H7 (cell line): ENCODE measurements at regions not wholly inside any gene's neighbourhood (a gene's known extent, or its start where the extent isn't known, plus 50 kb on each side); places are given as distances from the start of the nearest gene placed in this dataset.
"Not testable (repeated sequence)": the region's sequence is repeated elsewhere in the genome, so short reads cannot be mapped to it uniquely, and the experiment has no call there.

Source experiments
- DNase-seq: peaks from one replicate; pipeline ENCODE4 v3.0.0; 2012
- H3K27me3 ChIP-seq: 2 replicates; pipeline ENCODE4 v1.6.0; 2011; ENCODE audit warnings: mild to moderate bottlenecking, low read length; ENCODE audit not compliant: control insufficient read depth, insufficient read depth
- H3K36me3 ChIP-seq: replicated peaks from 2 replicates; pipeline ENCODE4 v1.5.1; 2011; ENCODE audit warnings: low read length; ENCODE audit not compliant: control insufficient read depth, insufficient read depth
- H3K4me3 ChIP-seq: 2 replicates; pipeline ENCODE4 v1.5.1; 2011; ENCODE audit warnings: low read depth, mild to moderate bottlenecking, control low read depth, low read length, moderate library complexity; ENCODE audit not compliant: insufficient read depth

- DNase-seq: no peak
- no peaks in the 10 kb centered on the region for H3K36me3 ChIP-seq
- H3K27me3 ChIP-seq: no peaks in the 10 kb centered on the region
- no peak overlapping the region for H3K4me3 ChIP-seq
Measured at GRCh38 chr4:186953599-186954260, 230.1 kb upstream of the FAT1 start.

- H3K36me3 ChIP-seq: no peaks in the 10 kb centered on the region
- no peak overlapping the region for H3K4me3 ChIP-seq
- DNase-seq: no peak
- no peaks in the 10 kb centered on the region for H3K27me3 ChIP-seq
Measured at GRCh38 chr4:186954509-186954908, 230.9 kb upstream of the FAT1 start.

- Histone ChIP-seq H3K27me3 (no peaks in the 10 kb centered on the region), H3K4me3 (no peak overlapping the region), H3K36me3 (no peaks in the 10 kb centered on the region)
- DNase-seq: no peak
Measured at GRCh38 chr4:186954956-186955355, 231.3 kb upstream of the FAT1 start.

- H3K36me3 ChIP-seq: no peaks in the 10 kb centered on the region
- no peak overlapping the region for H3K4me3 ChIP-seq
- H3K27me3 ChIP-seq: no peaks in the 10 kb centered on the region
- DNase-seq: no peak
Measured at GRCh38 chr4:186957952-186958555, 234.4 kb upstream of the FAT1 start.

GRCh38 chr4:186958726-186959350, 235.2 kb upstream of the FAT1 start:
- H3K4me3 ChIP-seq: no peak overlapping the region
- no peaks in the 10 kb centered on the region for H3K27me3 ChIP-seq
- no peak for DNase-seq
- H3K36me3 ChIP-seq: no peaks in the 10 kb centered on the region

GRCh38 chr4:186979961-186980745, 256.5 kb upstream of the FAT1 start:
- Histone ChIP-seq H3K27me3 (no peaks in the 10 kb centered on the region), H3K36me3 (no peaks in the 10 kb centered on the region), H3K4me3 (no peak overlapping the region)
- DNase-seq: no peak

GRCh38 chr4:186981161-186981560, 257.5 kb upstream of the FAT1 start:
- no peak overlapping the region for H3K4me3 ChIP-seq
- no peaks in the 10 kb centered on the region for H3K36me3 ChIP-seq
- no peak for DNase-seq
- no peaks in the 10 kb centered on the region for H3K27me3 ChIP-seq

GRCh38 chr4:186982160-186982559, 258.5 kb upstream of the FAT1 start:
- Histone ChIP-seq H3K27me3 (no peaks in the 10 kb centered on the region), H3K4me3 (no peak overlapping the region), H3K36me3 (no peaks in the 10 kb centered on the region)
- no peak for DNase-seq

- Histone ChIP-seq H3K27me3 (no peaks in the 10 kb centered on the region), H3K4me3 (no peak overlapping the region), H3K36me3 (no peaks in the 10 kb centered on the region)
- no peak for DNase-seq
Measured at GRCh38 chr4:186984105-186984644, 260.5 kb upstream of the FAT1 start.

GRCh38 chr4:186999686-187000085, 276.0 kb upstream of the FAT1 start:
- H3K36me3 ChIP-seq: no peaks in the 10 kb centered on the region
- H3K27me3 ChIP-seq: no peaks in the 10 kb centered on the region
- DNase-seq: no peak
- H3K4me3 ChIP-seq: no peak overlapping the region

- H3K27me3 ChIP-seq: no peaks in the 10 kb centered on the region
- H3K36me3 ChIP-seq: no peaks in the 10 kb centered on the region
- DNase-seq: no peak
- H3K4me3 ChIP-seq: no peak overlapping the region
Measured at GRCh38 chr4:187000281-187000680, 276.6 kb upstream of the FAT1 start.

GRCh38 chr4:187002133-187002532, 278.5 kb upstream of the FAT1 start:
- H3K4me3 ChIP-seq, H3K36me3 ChIP-seq, DNase-seq, H3K27me3 ChIP-seq: not testable (repeated sequence)

GRCh38 chr4:187004628-187005027, 281.0 kb upstream of the FAT1 start:
- no peaks in the 10 kb centered on the region for H3K27me3 ChIP-seq
- no peak for DNase-seq
- H3K4me3 ChIP-seq: no peak overlapping the region
- no peaks in the 10 kb centered on the region for H3K36me3 ChIP-seq

- DNase-seq: no peak
Measured at GRCh38 chr4:187006189-187006618, 282.5 kb upstream of the FAT1 start.

More at GRCh38 chr4:187006189-187006618, 282.5 kb upstream of the FAT1 start:
- Histone ChIP-seq H3K27me3 (no peaks in the 10 kb centered on the region), H3K36me3 (no peaks in the 10 kb centered on the region), H3K4me3 (no peak overlapping the region)
